ENCODE measurements at regions not wholly inside any gene's neighbourhood (a gene's known extent, or its start where the extent isn't known, plus 50 kb on each side); places are given as distances from the start of the nearest gene placed in this dataset.

DNA sequence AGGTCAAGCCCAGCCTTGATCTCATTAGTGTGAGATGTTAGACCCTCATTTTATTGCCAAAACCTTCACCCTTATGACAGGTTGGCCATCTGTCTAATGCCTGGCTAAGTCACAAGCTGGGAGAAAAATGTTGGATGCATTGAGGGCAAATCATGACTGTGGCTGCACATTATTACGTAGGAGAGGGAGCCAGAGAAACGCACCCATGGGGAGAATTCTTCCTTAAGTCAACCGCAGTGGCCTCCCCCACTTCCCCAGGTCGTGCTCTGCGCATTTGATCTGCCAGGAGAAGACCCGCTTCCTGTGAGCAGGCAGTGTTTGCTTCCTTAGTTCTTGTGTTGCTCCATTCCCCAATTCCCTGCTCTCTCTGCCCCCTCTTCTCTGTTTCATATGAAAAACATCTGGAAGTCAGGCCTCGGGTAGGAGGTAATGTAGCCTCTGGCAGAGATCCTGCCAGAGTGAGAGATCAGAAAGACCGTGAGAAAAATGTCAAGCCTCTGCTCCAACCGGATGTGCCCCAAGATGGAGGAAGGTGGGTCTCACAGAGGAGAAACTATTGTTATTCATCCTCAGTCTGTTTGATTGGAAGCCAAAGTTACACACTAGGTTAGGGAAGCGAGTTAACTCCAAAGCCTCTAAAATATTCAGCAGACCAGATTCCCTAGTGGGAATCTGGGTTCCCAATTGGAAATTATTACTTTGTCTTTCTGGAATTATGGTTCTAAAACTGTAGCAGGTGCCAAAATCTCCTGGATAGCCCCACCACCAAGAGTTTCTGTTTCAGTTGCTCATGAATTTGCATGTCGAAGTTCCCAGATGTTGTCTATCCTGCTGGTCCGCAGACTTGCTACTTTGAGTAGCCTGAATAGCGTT, 144.3 kb upstream of the PELI1 start:
- peaks cover 7% of the 10 kb centered on the region; the same call in 1 of the 2 replicates for H3K27me3 ChIP-seq (ENCODE audit: insufficient read depth, low read length)
- no peak overlapping the region for H3K4me3 ChIP-seq (ENCODE audit: low read length)
- peaks cover 42% of the 10 kb centered on the region for H3K4me1 ChIP-seq (ENCODE audit: insufficient read depth, low read length)
- H3K9ac ChIP-seq (ENCODE audit: low read depth, low read length), result no peak overlapping the region
- 67% methylated on average over 13 of the region's 13 CpGs for WGBS
- H3K36me3 ChIP-seq (ENCODE audit: insufficient read depth, low read length), result no peaks in the 10 kb centered on the region
- H3K9me3 ChIP-seq (ENCODE audit: insufficient read depth, low read depth, low read length), result no peaks in the 10 kb centered on the region
- peak overlapping the region; percentile 28; the same call in 1 of the 2 replicates for H3K27ac ChIP-seq (ENCODE audit: low read depth, low read length)

DNA sequence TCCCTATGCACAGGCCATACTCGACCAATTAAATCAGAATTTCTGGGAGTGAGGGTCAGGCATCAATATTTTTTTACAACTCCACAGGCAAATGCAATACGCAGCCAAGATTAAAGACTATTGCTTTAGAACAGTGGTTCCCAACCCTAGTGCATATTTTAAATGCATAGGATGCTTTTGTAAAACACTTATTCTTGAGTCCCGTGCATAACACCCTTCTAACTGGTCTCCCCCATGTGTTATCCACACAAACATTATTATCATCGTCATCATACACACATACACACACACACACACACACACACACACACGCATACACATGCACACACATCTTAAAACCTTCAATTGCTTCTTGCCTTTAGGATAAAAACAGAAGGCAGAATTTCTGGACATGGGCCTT, 145.0 kb upstream of the PELI1 start:
- Histone ChIP-seq H3K9me3 (ENCODE audit: insufficient read depth, low read depth, low read length) (no peaks in the 10 kb centered on the region), H3K27me3 (ENCODE audit: insufficient read depth, low read length) (peaks cover 3% of the 10 kb centered on the region; the same call in 1 of the 2 replicates), H3K27ac (ENCODE audit: low read depth, low read length) (no peak overlapping the region), H3K36me3 (ENCODE audit: insufficient read depth, low read length) (no peaks in the 10 kb centered on the region), H3K4me3 (ENCODE audit: low read length) (no peak overlapping the region), H3K9ac (ENCODE audit: low read depth, low read length) (no peak overlapping the region), H3K4me1 (ENCODE audit: insufficient read depth, low read length) (peaks cover 37% of the 10 kb centered on the region)
- 87% methylated on average over 5 of the region's 5 CpGs for WGBS

DNA sequence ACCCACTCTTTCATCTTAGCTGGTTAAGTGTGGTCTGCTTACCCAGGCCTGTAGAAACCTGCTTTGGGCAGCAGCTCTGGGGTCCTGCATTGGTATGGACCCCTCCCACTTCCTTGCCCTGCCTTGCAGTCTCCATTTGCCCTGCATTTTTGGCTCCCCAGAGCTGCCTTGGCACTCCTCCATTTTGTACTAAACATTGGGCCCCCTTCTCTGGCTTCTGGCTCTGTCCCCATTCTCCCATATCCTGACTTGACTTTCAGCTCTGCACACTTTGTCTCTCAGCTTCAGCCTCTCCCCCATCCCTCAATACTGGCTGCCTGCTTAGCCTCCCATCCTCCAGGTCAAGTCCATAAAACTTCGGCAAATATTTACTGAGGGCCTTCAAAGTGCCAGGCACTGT, 145.5 kb upstream of the PELI1 start:
- Histone ChIP-seq H3K27ac (ENCODE audit: low read depth, low read length) (no peak overlapping the region), H3K9me3 (ENCODE audit: insufficient read depth, low read depth, low read length) (no peaks in the 10 kb centered on the region), H3K9ac (ENCODE audit: low read depth, low read length) (no peak overlapping the region), H3K36me3 (ENCODE audit: insufficient read depth, low read length) (no peaks in the 10 kb centered on the region), H3K4me1 (ENCODE audit: insufficient read depth, low read length) (peaks cover 37% of the 10 kb centered on the region), H3K27me3 (ENCODE audit: insufficient read depth, low read length) (0 out of 2 replicates have a peak, but pooled peaks cover 2% of the 10 kb centered on the region), H3K4me3 (ENCODE audit: low read length) (no peak overlapping the region)
- 94% methylated on average over 1 of the region's 1 CpG for WGBS

DNA sequence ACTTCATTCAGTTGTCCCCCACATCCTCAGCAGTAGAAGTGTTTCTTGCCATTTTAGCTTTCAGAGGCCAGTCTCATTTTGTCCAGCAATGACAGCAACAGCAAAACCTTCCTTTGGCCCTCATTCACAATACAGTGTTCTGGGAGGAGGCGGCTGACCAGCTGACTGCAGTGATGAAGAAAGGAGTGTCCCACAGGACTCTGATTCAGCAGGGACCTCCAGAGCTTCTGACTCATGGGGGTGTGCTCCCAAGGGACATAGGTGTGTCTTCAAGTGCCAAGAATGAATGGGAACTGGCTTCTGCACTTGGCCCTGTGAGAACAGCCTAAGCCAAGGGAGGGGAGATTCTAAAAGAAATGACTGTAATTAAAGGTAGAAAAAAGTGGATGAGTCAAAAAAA, 147.0 kb upstream of the PELI1 start:
- Histone ChIP-seq H3K9me3 (ENCODE audit: insufficient read depth, low read depth, low read length) (no peaks in the 10 kb centered on the region), H3K9ac (ENCODE audit: low read depth, low read length) (no peak overlapping the region), H3K27ac (ENCODE audit: low read depth, low read length) (no peak overlapping the region), H3K27me3 (ENCODE audit: insufficient read depth, low read length) (0 out of 2 replicates have a peak, but pooled peaks cover 2% of the 10 kb centered on the region), H3K4me3 (ENCODE audit: low read length) (no peak overlapping the region), H3K36me3 (ENCODE audit: insufficient read depth, low read length) (no peaks in the 10 kb centered on the region), H3K4me1 (ENCODE audit: insufficient read depth, low read length) (peaks cover 30% of the 10 kb centered on the region)
- 100% methylated on average over 1 of the region's 1 CpG for WGBS

DNA sequence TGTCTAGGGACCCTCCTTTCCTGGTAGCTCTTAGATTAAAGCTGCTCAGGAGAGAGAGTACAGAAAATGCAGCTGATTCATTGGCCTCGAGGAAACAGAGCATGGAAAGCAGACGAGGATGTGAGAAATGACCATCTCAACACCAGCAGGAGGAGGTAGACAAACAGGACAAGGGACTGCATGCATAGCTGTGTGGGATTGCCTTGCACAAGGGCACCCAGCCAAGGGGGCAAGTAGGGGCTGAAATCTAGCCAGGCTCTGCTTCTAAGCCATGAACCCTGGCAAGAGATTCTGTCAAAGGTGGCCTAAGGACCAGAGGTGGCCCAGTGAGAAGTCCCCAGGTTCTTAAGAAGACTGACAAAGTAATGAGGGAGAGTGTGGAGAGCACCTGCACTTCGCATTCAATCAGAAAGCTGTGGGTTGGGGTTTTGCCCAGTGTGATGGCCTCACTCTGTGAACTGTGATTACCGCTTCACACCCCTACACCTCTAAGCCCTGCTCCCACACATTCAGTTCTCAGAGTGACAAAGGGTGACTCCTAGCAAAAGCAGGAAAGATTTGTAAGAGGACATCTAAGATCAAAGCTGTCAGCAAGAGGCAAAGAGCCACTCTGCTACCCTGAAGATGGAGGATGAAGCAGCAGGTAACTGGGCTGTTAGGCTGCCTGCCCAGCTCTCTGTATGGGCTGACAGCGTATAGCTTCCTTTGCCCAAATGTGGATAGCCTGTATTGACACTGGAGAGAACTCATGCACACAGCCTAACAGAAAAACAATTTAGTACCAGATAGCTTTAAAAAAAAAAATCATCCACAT, 151.3 kb upstream of the PELI1 start:
- H3K9ac ChIP-seq (ENCODE audit: low read depth, low read length), result no peak overlapping the region
- no peaks in the 10 kb centered on the region for H3K4me1 ChIP-seq (ENCODE audit: insufficient read depth, low read length)
- no peaks in the 10 kb centered on the region for H3K36me3 ChIP-seq (ENCODE audit: insufficient read depth, low read length)
- no peak overlapping the region for H3K27ac ChIP-seq (ENCODE audit: low read depth, low read length)
- 95% methylated on average over 5 of the region's 5 CpGs for WGBS
- no peak overlapping the region for H3K4me3 ChIP-seq (ENCODE audit: low read length)
- H3K9me3 ChIP-seq (ENCODE audit: insufficient read depth, low read depth, low read length), result no peaks in the 10 kb centered on the region
- H3K27me3 ChIP-seq (ENCODE audit: insufficient read depth, low read length), result no peaks in the 10 kb centered on the region

DNA sequence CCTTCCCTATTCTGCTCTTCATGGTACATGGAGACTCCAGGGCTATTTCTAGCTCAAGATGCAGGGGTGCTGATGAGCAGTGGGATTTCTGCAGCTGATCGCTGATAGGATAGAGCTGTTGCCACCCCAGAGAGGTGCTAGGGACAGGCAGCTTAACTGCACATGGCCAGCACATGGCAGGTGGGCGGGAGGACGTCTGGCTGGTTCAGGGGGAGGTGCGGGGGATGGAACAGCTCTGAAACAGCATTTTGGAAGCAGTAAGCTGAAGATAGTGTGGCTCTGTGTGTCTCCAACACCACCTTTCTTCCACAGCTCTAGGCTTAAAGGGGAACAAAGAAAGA, 151.9 kb upstream of the PELI1 start:
- Histone ChIP-seq H3K27ac (ENCODE audit: low read depth, low read length) (no peak overlapping the region), H3K9ac (ENCODE audit: low read depth, low read length) (no peak overlapping the region), H3K36me3 (ENCODE audit: insufficient read depth, low read length) (no peaks in the 10 kb centered on the region), H3K9me3 (ENCODE audit: insufficient read depth, low read depth, low read length) (no peaks in the 10 kb centered on the region), H3K4me3 (ENCODE audit: low read length) (no peak overlapping the region), H3K4me1 (ENCODE audit: insufficient read depth, low read length) (no peaks in the 10 kb centered on the region), H3K27me3 (ENCODE audit: insufficient read depth, low read length) (no peaks in the 10 kb centered on the region)
- 75% methylated on average over 4 of the region's 4 CpGs for WGBS

DNA sequence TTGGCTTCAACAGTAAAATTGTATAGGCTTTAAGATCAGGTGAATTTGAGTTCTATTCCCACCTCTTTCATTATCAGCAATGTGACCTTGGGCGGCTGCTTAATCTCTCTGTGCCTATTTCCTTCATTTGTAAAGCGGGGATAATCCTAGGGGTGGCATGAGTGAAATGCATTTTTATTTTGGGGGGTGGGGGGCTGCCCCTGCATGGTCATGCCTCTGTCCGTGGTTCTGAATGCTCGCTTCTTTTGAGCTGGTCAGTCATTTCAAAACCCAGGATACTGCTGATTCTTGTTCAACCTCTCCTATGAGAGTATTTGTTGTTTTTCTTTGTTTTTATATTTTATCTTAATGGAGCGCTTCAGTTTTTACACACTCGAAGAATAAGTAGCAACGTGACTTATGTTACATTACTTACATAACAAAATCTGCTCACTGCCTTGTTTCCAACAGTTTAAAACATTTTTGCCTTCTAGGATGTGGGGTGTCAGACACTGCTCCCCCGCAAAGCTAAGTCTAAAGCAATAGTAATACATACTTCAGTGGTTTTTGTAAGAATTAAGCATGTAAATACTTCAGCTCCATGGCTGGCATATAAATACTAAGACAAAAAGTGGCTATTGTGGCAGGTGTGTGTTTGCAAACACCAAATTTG, 152.6 kb upstream of the PELI1 start:
- no peak overlapping the region for H3K9ac ChIP-seq (ENCODE audit: low read depth, low read length)
- no peak overlapping the region for H3K27ac ChIP-seq (ENCODE audit: low read depth, low read length)
- no peaks in the 10 kb centered on the region for H3K27me3 ChIP-seq (ENCODE audit: insufficient read depth, low read length)
- H3K9me3 ChIP-seq (ENCODE audit: insufficient read depth, low read depth, low read length), result no peaks in the 10 kb centered on the region
- WGBS, result 93% methylated on average over 8 of the region's 8 CpGs
- H3K36me3 ChIP-seq (ENCODE audit: insufficient read depth, low read length), result no peaks in the 10 kb centered on the region
- H3K4me3 ChIP-seq (ENCODE audit: low read length), result no peak overlapping the region
- no peaks in the 10 kb centered on the region for H3K4me1 ChIP-seq (ENCODE audit: insufficient read depth, low read length)

DNA sequence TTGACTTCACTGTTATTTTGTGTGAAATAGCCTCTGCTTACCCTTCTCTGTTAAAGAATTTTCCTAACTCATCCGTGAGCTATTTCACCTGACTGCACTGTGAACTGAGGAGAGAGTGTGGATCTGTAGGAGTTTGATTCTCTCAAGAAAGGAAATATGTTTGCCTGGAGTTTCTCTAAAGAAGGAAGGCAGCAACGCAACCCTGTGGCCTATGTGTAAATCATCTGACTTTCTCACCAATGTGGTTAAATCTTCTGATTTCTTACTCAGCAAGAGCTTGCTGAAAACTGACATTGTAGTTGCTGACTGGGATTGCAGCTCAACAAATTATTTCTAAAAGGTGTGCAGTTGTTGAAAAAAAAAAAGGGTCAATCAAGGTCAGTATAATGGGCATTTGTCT, 153.9 kb upstream of the PELI1 start:
- no peak overlapping the region for H3K9ac ChIP-seq (ENCODE audit: low read depth, low read length)
- no peaks in the 10 kb centered on the region for H3K9me3 ChIP-seq (ENCODE audit: insufficient read depth, low read depth, low read length)
- no peaks in the 10 kb centered on the region for H3K27me3 ChIP-seq (ENCODE audit: insufficient read depth, low read length)
- WGBS, result 91% methylated on average over 2 of the region's 2 CpGs
- H3K36me3 ChIP-seq (ENCODE audit: insufficient read depth, low read length), result no peaks in the 10 kb centered on the region
- H3K4me3 ChIP-seq (ENCODE audit: low read length), result no peak overlapping the region
- H3K27ac ChIP-seq (ENCODE audit: low read depth, low read length), result no peak overlapping the region
- H3K4me1 ChIP-seq (ENCODE audit: insufficient read depth, low read length), result no peaks in the 10 kb centered on the region

DNA sequence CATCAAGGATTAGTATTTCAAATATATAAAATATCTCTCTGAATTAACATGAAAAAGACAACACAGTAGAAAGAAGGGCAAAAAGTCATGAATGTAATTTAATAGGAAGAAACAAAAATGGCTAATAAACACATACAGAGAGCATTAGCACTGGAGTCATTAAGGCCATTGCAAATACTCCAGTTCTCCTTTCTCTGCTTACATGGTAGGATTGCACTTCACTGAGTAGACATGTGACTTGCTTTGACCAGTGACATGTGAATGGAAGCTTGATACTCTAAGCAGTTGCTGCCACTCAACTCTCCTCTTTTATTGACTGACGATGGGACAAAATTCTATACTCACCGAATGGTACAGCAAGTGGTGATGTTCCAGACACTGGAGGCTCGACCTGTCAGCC, 153.9 kb upstream of the LGALSL start:
- Histone ChIP-seq H3K4me1 (ENCODE audit: insufficient read depth, low read length) (no peaks in the 10 kb centered on the region), H3K27me3 (ENCODE audit: insufficient read depth, low read length) (no peaks in the 10 kb centered on the region), H3K36me3 (ENCODE audit: insufficient read depth, low read length) (no peaks in the 10 kb centered on the region), H3K27ac (ENCODE audit: low read depth, low read length) (no peak overlapping the region), H3K9ac (ENCODE audit: low read depth, low read length) (no peak overlapping the region), H3K9me3 (ENCODE audit: insufficient read depth, low read depth, low read length) (no peaks in the 10 kb centered on the region), H3K4me3 (ENCODE audit: low read length) (no peak overlapping the region)
- 95% methylated on average over 3 of the region's 3 CpGs for WGBS

DNA sequence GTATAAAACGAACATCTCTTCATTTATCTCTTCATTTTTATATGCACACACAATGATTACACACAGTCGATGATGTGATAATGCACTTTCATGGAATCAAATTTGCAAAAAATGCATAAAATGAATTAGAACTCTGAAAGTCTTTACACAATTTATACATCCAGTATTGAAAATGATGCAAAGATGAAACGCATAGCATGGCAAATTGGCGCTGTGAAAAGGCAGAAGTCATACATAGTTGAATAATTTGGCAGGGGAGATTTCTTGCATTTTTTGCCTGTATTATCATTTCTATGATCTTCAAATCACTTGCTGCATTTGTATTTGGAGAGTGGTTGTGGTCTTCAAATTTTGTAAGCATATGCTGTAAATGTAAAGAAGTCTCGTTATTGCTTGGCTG, 150.7 kb upstream of the LGALSL start:
- no peaks in the 10 kb centered on the region for H3K36me3 ChIP-seq (ENCODE audit: insufficient read depth, low read length)
- H3K4me3 ChIP-seq (ENCODE audit: low read length), result no peak overlapping the region
- 92% methylated on average over 5 of the region's 5 CpGs for WGBS
- no peak overlapping the region for H3K27ac ChIP-seq (ENCODE audit: low read depth, low read length)
- H3K4me1 ChIP-seq (ENCODE audit: insufficient read depth, low read length), result no peaks in the 10 kb centered on the region
- H3K27me3 ChIP-seq (ENCODE audit: insufficient read depth, low read length), result no peaks in the 10 kb centered on the region
- no peaks in the 10 kb centered on the region for H3K9me3 ChIP-seq (ENCODE audit: insufficient read depth, low read depth, low read length)
- H3K9ac ChIP-seq (ENCODE audit: low read depth, low read length), result no peak overlapping the region

DNA sequence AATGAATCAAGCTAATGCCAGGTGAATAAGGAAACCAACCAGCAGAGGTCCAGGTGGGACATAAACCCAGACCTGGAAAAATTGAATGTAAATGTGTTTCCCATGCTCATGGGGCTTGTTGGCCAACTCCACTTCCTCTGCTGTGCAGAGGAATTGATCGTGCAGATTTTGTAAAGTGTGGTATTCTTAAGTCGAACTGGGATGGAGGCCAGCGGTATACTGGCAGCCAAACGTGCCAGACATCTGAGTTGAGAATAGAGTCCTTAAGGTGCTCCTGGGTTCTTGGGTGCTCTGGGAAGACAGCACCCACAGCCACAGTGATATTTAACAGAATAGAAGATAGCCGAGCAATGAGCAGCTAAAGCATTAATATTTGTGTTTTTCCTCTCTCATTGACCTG, 146.5 kb upstream of the LGALSL start:
- Histone ChIP-seq H3K9me3 (ENCODE audit: insufficient read depth, low read depth, low read length) (no peaks in the 10 kb centered on the region), H3K4me1 (ENCODE audit: insufficient read depth, low read length) (peaks cover 12% of the 10 kb centered on the region), H3K36me3 (ENCODE audit: insufficient read depth, low read length) (no peaks in the 10 kb centered on the region), H3K27me3 (ENCODE audit: insufficient read depth, low read length) (no peaks in the 10 kb centered on the region), H3K4me3 (ENCODE audit: low read length) (no peak overlapping the region), H3K9ac (ENCODE audit: low read depth, low read length) (no peak overlapping the region), H3K27ac (ENCODE audit: low read depth, low read length) (no peak overlapping the region)
- WGBS, result 94% methylated on average over 5 of the region's 5 CpGs

Measured in HUES64 (cell line).